ENCODE measurements at regions not wholly inside any gene's neighbourhood (a gene's known extent, or its start where the extent isn't known, plus 50 kb on each side); places are given as distances from the start of the nearest gene placed in this dataset.

- no peak for TF ChIP-seq RFX5 (IDR thresholded peaks at IDR 0.05; ENCODE audit: low read length)
- TF ChIP-seq SMC3 (IDR thresholded peaks at IDR 0.05; ENCODE audit: low read depth, low read length): no peak
- no peak for TF ChIP-seq IRF3 (IDR thresholded peaks at IDR 0.05; ENCODE audit: low read depth, low read length)
- TF ChIP-seq GATA2 (CRISPR knock-in tag; IDR thresholded peaks at IDR 0.05): no peak
- TF ChIP-seq YY1 (IDR thresholded peaks at IDR 0.05; ENCODE audit: low read depth): no peak
Measured at GRCh38 chr5:25056836-25057235, 412.1 kb upstream of the CDH10 start (continued).

DNA sequence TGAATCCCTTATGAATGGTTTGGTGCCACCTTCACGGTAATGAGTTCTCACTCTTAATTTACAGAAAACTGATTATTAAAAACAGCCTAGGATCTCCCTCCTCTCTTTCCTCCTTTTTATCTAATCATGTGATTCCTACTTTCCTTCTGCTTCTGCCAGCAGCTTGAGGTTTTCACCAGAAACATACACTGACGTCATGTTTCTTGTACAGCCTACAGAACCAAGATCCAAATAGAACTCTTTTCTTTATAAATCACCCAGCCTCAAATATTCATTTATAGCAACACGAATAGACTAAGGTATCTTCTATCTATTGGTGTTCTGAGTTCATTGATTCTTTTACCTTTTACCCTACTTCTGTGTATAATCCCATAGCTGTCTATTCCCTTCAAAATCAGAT is 388.9 kb upstream of the CDH10 start:
- H3K79me2 ChIP-seq (ENCODE audit: insufficient read depth): no peaks in the 10 kb centered on the region
- H3K4me2 ChIP-seq: no peak overlapping the region
- no peak overlapping the region for H3K4me3 ChIP-seq (ENCODE audit: low read depth in 2 of 2, low read length in 1 of 2)
- POLR2A ChIA-PET: no interaction called here
- H4K20me1 ChIP-seq (ENCODE audit: insufficient read depth): no peaks in the 10 kb centered on the region
- TF ChIP-seq SIN3A (IDR thresholded peaks at IDR 0.05; ENCODE audit: borderline replicate concordance, low read depth, low read length) (no peak), EZH2phosphoT487 (IDR thresholded peaks at IDR 0.05; ENCODE audit: borderline replicate concordance, low read depth) (no peak), YY1 (IDR thresholded peaks at IDR 0.05; ENCODE audit: low read depth) (no peak), FOXM1 (IDR thresholded peaks at IDR 0.05; ENCODE audit: low read depth) (no peak), TEAD4 (IDR thresholded peaks at IDR 0.05; ENCODE audit: borderline replicate concordance, insufficient read depth) (no peak), CHD2 (IDR thresholded peaks at IDR 0.05; ENCODE audit: low read length, partially characterized antibody) (no peak)
- no peak overlapping the region for H3K27ac ChIP-seq (ENCODE audit: low read depth in 2 of 2, low read length in 1 of 2)
- H3K36me3 ChIP-seq (replicated peaks in 1 of 2; ENCODE audit: control insufficient read depth in 1 of 2, insufficient read depth in 2 of 2, low read length in 1 of 2): no peaks in the 10 kb centered on the region
- no peak overlapping the region for H2AFZ ChIP-seq (ENCODE audit: low read depth)
- no peak for DNase-seq
- no peaks in the 10 kb centered on the region for H3K4me1 ChIP-seq (ENCODE audit: control insufficient read depth in 1 of 2, insufficient read depth in 2 of 2, low read depth in 1 of 2, low read length in 1 of 2)
- H3K9ac ChIP-seq: no peak overlapping the region
- CTCF ChIA-PET: no interaction called here
- H3F3A ChIP-seq (replicated peaks; ENCODE audit: insufficient read depth): no peaks in the 10 kb centered on the region
- H3K27me3 ChIP-seq (ENCODE audit: insufficient read depth): 0 out of 2 replicates have a peak, but pooled peaks cover 7% of the 10 kb centered on the region
- H3K9me2 ChIP-seq: no peaks in the 10 kb centered on the region
- WGBS (ENCODE audit: low lambda C conversion rate): 2% methylated on average over 3 of the region's 3 CpGs
- no peaks in the 10 kb centered on the region for H3K9me3 ChIP-seq

DNA sequence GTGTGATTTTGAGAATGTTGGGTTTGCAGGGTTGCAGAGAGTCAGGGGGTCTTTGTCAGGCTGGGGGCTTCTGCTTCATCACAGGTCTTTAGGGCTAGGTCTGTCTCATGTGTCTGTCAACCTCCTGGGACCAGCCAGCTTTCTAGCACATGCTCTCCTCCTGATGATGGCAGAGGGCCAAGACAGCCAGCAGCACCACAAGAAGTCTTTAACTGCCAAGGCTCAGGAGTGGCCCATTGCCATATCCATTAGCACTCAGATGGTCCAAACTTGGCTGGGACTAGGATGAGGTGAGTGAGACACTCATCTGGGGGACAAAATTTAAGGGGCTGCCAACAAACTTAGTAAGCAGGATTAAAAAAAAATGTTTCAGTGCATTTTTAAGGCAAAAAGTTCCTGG is 384.2 kb upstream of the CDH10 start:
- H3K9me2 ChIP-seq: no peaks in the 10 kb centered on the region
- ChIA-PET POLR2A (no interaction called here), CTCF (no interaction called here)
- no peaks in the 10 kb centered on the region for H3K27me3 ChIP-seq (ENCODE audit: insufficient read depth)
- TF ChIP-seq TCF12 (IDR thresholded peaks at IDR 0.05) (no peak), MXI1 (IDR thresholded peaks at IDR 0.05; ENCODE audit: low read depth, low read length) (no peak), FOSL2 (IDR thresholded peaks at IDR 0.05; ENCODE audit: borderline replicate concordance, low read depth) (no peak), FOXJ3 (CRISPR knock-in tag; IDR thresholded peaks at IDR 0.05) (no peak), REST (IDR thresholded peaks at IDR 0.05; ENCODE audit: low read depth, low read length) (no peak), TEAD4 (IDR thresholded peaks at IDR 0.05; ENCODE audit: borderline replicate concordance, insufficient read depth) (no peak)
- H3K4me2 ChIP-seq: no peak overlapping the region
- H3K79me2 ChIP-seq (ENCODE audit: insufficient read depth): no peaks in the 10 kb centered on the region
- no peaks in the 10 kb centered on the region for H3K36me3 ChIP-seq (replicated peaks in 1 of 2; ENCODE audit: control insufficient read depth in 1 of 2, insufficient read depth in 2 of 2, low read length in 1 of 2)
- H3K4me1 ChIP-seq (ENCODE audit: control insufficient read depth in 1 of 2, insufficient read depth in 2 of 2, low read depth in 1 of 2, low read length in 1 of 2): no peaks in the 10 kb centered on the region
- H2AFZ ChIP-seq (ENCODE audit: low read depth): no peak overlapping the region
- no peaks in the 10 kb centered on the region for H3K9me3 ChIP-seq
- no peaks in the 10 kb centered on the region for H4K20me1 ChIP-seq (ENCODE audit: insufficient read depth)
- H3K27ac ChIP-seq (ENCODE audit: low read depth in 2 of 2, low read length in 1 of 2): no peak overlapping the region
- H3F3A ChIP-seq (replicated peaks; ENCODE audit: insufficient read depth): no peaks in the 10 kb centered on the region
- no peak overlapping the region for H3K9ac ChIP-seq
- DNase-seq: no peak
- no peak overlapping the region for H3K4me3 ChIP-seq (ENCODE audit: low read depth in 2 of 2, low read length in 1 of 2)

Measured in SK-N-SH (cell line).